Cardiac fibroblast (primary cell): ENCODE measurements at regions not wholly inside any gene's neighbourhood (a gene's known extent, or its start where the extent isn't known, plus 50 kb on each side); places are given as distances from the start of the nearest gene placed in this dataset.

Source experiments
- DNase-seq, 2 donors: peaks; one replicate each; pipeline versions ENCODE4 v3.0.0 to v3.0.0-alpha.2; 2010; ENCODE audit warnings: low read depth in 2 of 2
- H3K4me3 ChIP-seq, 2 donors: replicated peaks in 1 of 2; 1 replicate in 1 of 2; 2 replicates in 1 of 2; pipeline ENCODE4 v1.5.1; 2011; ENCODE audit warnings: low read depth in 2 of 2, low read length in 2 of 2, mild to moderate bottlenecking in 2 of 2, moderate library complexity in 1 of 2
- TF ChIP-seq, protein P1 (sequence below): IDR thresholded peaks from one replicate; pipeline ENCODE4 v1.5.1; 2011; ENCODE audit warnings: low read depth, mild to moderate bottlenecking, low read length, inconsistent platforms

DNA sequence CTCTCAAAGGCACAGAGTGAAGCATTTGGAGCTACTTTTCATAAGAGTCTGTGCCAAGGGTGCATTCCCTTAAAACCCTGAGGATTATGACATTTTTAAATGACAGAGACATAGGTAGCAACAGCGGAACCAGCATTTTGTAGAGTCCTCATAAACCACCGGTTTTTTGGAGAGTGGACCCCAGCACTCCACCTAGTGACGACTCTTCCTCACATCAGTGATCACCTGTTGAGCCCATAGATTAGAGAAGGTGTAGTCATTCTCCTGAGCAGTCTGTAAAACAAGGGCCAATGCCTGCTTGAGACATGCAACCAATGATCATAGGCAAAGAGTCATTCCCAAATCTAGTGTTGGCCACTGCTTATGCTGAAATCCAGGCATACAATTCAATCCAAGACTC, 399.1 kb downstream of the GXYLT1 start:
- H3K4me3 ChIP-seq, result no peak overlapping the region
- TF ChIP-seq, protein P1, sequence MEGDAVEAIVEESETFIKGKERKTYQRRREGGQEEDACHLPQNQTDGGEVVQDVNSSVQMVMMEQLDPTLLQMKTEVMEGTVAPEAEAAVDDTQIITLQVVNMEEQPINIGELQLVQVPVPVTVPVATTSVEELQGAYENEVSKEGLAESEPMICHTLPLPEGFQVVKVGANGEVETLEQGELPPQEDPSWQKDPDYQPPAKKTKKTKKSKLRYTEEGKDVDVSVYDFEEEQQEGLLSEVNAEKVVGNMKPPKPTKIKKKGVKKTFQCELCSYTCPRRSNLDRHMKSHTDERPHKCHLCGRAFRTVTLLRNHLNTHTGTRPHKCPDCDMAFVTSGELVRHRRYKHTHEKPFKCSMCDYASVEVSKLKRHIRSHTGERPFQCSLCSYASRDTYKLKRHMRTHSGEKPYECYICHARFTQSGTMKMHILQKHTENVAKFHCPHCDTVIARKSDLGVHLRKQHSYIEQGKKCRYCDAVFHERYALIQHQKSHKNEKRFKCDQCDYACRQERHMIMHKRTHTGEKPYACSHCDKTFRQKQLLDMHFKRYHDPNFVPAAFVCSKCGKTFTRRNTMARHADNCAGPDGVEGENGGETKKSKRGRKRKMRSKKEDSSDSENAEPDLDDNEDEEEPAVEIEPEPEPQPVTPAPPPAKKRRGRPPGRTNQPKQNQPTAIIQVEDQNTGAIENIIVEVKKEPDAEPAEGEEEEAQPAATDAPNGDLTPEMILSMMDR, result no peak
- no peak for DNase-seq

DNA sequence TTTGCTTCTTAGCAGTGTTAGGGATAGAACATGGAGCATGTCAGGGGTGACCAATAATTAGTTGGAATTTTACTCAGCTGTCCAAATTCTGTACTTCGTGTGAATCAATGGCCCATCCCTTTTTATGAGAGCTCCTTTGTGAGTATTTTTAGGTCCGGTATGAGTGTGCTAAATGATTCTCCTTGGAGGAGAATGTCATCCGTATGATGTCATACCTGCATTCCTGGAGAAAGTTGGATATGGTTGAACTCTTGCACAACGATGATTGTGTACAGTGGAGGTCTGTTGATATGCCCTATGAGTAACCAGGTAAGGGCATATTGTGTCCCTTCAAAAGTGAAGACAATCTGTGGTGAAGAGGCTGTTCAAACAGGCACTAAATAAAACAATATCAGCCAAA, 400.8 kb downstream of the GXYLT1 start:
- peak in 1 of 2 donors; percentile 3 for DNase-seq
- TF ChIP-seq, protein P1, result no peak
- H3K4me3 ChIP-seq, result no peak overlapping the region

DNA sequence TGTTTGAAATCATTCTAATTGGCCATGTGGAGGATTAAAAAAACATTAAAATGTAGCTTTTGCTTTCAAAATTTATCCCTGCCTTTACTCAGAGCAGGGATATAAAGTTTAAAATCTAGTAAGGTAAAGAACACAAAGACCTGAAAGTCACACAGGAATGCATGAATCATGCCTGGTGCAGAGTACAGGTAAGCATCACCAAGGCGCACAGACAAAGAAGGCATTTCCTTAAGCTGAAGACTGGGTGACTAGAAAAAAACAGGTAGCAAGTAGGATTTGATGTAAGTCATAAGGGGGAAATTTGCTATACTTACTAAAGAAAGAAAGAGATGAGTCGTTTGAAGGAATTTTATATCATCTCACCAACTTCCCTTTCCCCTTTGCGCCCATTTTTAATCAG, 405.6 kb downstream of the GXYLT1 start:
- no peak for DNase-seq
- H3K4me3 ChIP-seq, result no peak overlapping the region
- TF ChIP-seq, protein P1, result no peak

DNA sequence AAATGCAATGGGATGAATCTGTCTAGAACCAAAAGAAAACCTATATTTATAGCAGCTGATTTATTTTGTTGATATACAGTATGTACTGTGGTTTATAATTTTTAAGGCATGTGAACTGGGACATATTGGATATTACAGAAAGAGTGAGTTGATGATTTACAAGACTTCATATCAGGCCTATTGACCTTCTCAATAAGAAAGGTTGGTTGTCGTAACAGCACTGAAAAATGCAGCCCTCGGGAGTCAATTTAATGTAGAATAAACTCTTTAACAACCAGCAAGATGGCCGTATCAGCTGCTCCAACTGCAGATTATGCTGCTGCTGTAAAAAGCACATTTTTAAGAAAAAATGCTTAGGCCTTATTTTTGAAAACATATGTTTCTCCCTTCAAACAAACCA, 407.3 kb downstream of the GXYLT1 start:
- no peak for DNase-seq
- no peak overlapping the region for H3K4me3 ChIP-seq
- TF ChIP-seq, protein P1, result no peak

DNA sequence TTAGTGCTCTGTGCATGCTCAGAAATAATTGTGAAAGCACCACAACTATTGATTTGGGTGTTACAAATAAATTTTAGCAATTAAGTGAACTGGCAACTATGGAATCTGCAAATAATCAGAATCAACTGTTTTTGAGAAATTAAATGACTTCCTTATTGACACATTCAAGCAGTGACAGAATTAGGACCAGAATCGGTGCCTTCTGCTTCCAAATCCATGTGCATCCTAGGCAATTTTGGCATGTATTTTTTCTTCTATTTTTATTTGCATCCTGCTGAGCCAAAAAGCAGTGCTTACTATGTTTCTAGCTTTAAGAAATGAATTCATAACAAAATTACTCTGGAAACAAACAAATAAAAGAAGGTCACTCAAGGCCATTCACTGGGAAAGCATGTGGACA, 408.2 kb downstream of the GXYLT1 start:
- TF ChIP-seq, protein P1, result no peak
- H3K4me3 ChIP-seq, result no peak overlapping the region
- no peak for DNase-seq

DNA sequence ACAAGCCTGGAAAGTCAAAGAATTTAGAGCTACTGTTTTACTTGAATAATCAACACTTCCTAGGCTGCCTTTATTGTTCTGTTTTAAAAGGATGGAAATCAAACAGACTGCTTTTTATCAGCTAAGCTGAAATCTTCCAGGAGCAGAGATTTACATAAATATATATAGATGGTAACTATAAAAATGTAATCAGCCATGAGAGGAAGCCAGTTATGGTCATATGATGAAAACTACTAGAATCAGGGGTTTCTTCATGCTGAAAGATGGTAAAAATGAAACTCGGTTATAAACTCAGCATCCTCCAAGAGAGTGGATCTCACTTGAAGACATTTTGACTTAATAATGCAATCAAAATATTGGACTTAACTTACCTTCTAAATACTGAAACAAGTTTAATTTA, 413.0 kb downstream of the GXYLT1 start:
- DNase-seq, result no peak
- TF ChIP-seq, protein P1, result no peak
- no peak overlapping the region for H3K4me3 ChIP-seq

DNA sequence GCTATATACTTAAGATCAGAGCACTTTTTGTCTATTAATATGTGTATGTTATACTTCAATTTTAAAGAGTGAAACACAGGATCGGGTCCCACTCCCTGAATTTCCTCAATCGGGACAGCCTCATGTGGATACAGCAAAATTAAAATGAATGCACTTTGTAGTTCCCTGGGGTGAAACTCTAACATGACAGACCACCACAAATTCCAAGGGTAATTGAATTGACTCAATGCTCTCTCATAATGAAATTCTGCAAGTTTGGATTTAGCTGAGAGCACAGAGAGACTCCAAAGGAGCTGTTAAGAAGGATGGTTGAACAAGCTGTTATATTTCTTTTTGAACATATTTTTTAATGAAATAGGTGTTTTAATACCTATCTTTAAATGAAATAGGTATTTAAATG, 413.6 kb downstream of the GXYLT1 start:
- H3K4me3 ChIP-seq, result no peak overlapping the region
- no peak for DNase-seq
- TF ChIP-seq, protein P1, result no peak
